Ascending aorta (tissue), 2 donors: ENCODE measurements at regions not wholly inside any gene's neighbourhood (a gene's known extent, or its start where the extent isn't known, plus 50 kb on each side); places are given as distances from the start of the nearest gene placed in this dataset.

Experiments
- DNase-seq, 2 donors: peaks; one replicate each; pipeline ENCODE4 v3.0.0-alpha.2; 2019; ENCODE audit warnings: low spot score in 2 of 2
- H3K27ac ChIP-seq, 2 donors: fragments of 200-600 bp; sonication (generic); one replicate each; pipeline ENCODE4 v1.5.1; 2016 to 2017; ENCODE audit warnings: mild to moderate bottlenecking in 1 of 2
- H3K27me3 ChIP-seq: fragments of 200-600 bp; sonication (generic); one replicate; pipeline ENCODE4 v1.5.1; 2017
- H3K36me3 ChIP-seq, 2 donors: fragments of 200-600 bp; sonication (generic); one replicate each; pipeline ENCODE4 v1.5.1; 2016
- H3K4me1 ChIP-seq, 2 donors: fragments of 200-600 bp; sonication (generic); one replicate each; pipeline ENCODE4 v1.5.1; 2016 to 2017; ENCODE audit warnings: mild to moderate bottlenecking in 1 of 2
- H3K4me3 ChIP-seq, 2 donors: fragments of 200-600 bp; sonication (generic); one replicate each; pipeline ENCODE4 v1.5.1; 2016 to 2017; ENCODE audit warnings: mild to moderate bottlenecking in 1 of 2
- H3K9me3 ChIP-seq, 2 donors: fragments of 200-600 bp; sonication (generic); one replicate each; pipeline ENCODE4 v1.5.1; 2016
- CTCF ChIP-seq, 3 experiments: fragments of 200-600 bp in 2 of 3; fragments of 450-650 bp in 1 of 3; sonication (generic) in 2 of 3; IDR thresholded peaks; one replicate each; pipeline ENCODE4 v1.5.1; 2016 to 2019; ENCODE audit warnings: antibody characterized with exemption in 3 of 3, mild to moderate bottlenecking in 1 of 3, moderate library complexity in 1 of 3
- intact Hi-C: fragments of 100-400 bp; cut with DNase I; formaldehyde crosslinking; loops from one replicate; pipeline ENCODE4 v1.15.1; 2023

- intact Hi-C loops, result no loop called here
- H3K27ac ChIP-seq, result no peak overlapping the region
- TF ChIP-seq CTCF (IDR thresholded peaks at IDR 0.05), result no peak
These were observed 126.3 kb upstream of the ZNF385D start for GRCh38 chr3:21877214-21877754.

GRCh38 chr3:21879184-21879886 is 128.3 kb upstream of the ZNF385D start:
- no peaks in the 10 kb centered on the region for H3K4me1 ChIP-seq
- TF ChIP-seq CTCF (IDR thresholded peaks at IDR 0.05), result no peak
- H3K4me3 ChIP-seq, result no peak overlapping the region
- no peak for DNase-seq
- H3K9me3 ChIP-seq, result no peaks in the 10 kb centered on the region
- H3K36me3 ChIP-seq, result no peaks in the 10 kb centered on the region
- no peak overlapping the region for H3K27ac ChIP-seq
- intact Hi-C loops, result no loop called here
- H3K27me3 ChIP-seq, result no peaks in the 10 kb centered on the region

More at GRCh38 chr3:21877214-21877754, 126.3 kb upstream of the ZNF385D start:
- Histone ChIP-seq H3K9me3 (no peaks in the 10 kb centered on the region), H3K4me1 (no peaks in the 10 kb centered on the region), H3K27me3 (no peaks in the 10 kb centered on the region), H3K36me3 (no peaks in the 10 kb centered on the region), H3K4me3 (no peak overlapping the region)
- no peak for DNase-seq

- H3K4me3 ChIP-seq, result no peak overlapping the region
- no peak for DNase-seq
- peaks cover 0 to 3% of the 10 kb centered on the region in 2 donors for H3K4me1 ChIP-seq
- no peaks in the 10 kb centered on the region for H3K27me3 ChIP-seq
- no peak for TF ChIP-seq CTCF (IDR thresholded peaks at IDR 0.05)
- H3K27ac ChIP-seq, result no peak overlapping the region
- H3K36me3 ChIP-seq, result no peaks in the 10 kb centered on the region
- intact Hi-C loops, result no loop called here
- H3K9me3 ChIP-seq, result no peaks in the 10 kb centered on the region
These were observed 137.6 kb upstream of the ZNF385D start for GRCh38 chr3:21888656-21889055.

- H3K4me1 ChIP-seq, result peaks cover 0 to 3% of the 10 kb centered on the region in 2 donors
- no peak overlapping the region for H3K27ac ChIP-seq
- no peaks in the 10 kb centered on the region for H3K27me3 ChIP-seq
- no peak overlapping the region for H3K4me3 ChIP-seq
- intact Hi-C loops, result no loop called here
- TF ChIP-seq CTCF (IDR thresholded peaks at IDR 0.05), result no peak
- no peaks in the 10 kb centered on the region for H3K36me3 ChIP-seq
- no peaks in the 10 kb centered on the region for H3K9me3 ChIP-seq
- DNase-seq, result no peak
These were observed 138.2 kb upstream of the ZNF385D start for GRCh38 chr3:21889166-21889565.

GRCh38 chr3:21892104-21892503 is 141.1 kb upstream of the ZNF385D start:
- Histone ChIP-seq H3K36me3 (no peaks in the 10 kb centered on the region), H3K4me1 (peaks cover 0 to 3% of the 10 kb centered on the region in 2 donors), H3K27ac (no peak overlapping the region), H3K27me3 (no peaks in the 10 kb centered on the region), H3K9me3 (no peaks in the 10 kb centered on the region), H3K4me3 (no peak overlapping the region)
- intact Hi-C loops, result loop anchor here (5.0 to 10.0 kb wide), 2 partner anchors 1380 to 1557 kb away; no protein-coding TSS in a partner anchor
- no peak for TF ChIP-seq CTCF (IDR thresholded peaks at IDR 0.05)
- DNase-seq, result no peak
